NCI-H446 (cell line): ENCODE measurements at regions not wholly inside any gene's neighbourhood (a gene's known extent, or its start where the extent isn't known, plus 50 kb on each side); places are given as distances from the start of the nearest gene placed in this dataset.

Experiments used
- DNase-seq, 2 experiments: peaks; one replicate each; lab custom pipeline; 2025; lab: John Stamatoyannopoulos, UW

DNA sequence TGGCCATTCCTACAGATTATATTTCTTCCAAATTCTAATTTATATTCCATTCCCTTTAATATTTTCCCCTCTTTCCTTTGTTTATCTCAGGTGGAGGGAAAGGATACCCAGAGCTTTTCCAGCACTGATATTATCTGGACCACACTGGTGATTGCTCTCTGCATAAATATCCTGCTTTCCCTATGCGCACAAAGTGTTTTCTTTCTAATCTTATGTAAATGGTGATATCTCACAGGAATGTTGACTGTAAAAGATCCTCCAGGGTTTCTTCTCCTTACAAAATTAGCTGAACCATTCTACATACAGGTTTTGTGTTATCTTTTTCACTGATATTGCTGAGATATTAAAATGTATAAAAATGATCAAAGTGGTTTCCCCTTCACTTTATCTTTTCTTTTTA is 59.1 kb upstream of the GALNT13 start:
- DNase-seq, result no peak

DNA sequence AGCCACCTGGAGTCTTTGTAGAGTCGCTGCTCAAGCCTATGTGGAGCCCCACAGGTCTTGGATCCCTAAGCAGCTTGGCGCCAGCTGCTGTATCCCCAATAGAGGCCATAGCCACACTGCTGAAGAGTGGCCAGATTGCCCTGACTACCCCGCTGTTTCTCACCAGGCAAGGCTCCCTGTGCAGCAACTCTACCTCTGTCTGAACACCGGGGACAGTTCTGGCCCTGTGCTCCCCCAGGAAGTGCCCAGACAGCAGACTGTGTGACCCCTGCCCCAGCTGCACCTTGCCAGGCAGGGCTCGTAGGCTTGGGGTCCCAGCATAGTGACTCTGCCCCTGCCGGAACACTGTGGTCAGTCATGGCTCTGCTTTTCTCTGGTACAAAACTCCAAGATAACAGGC is 53.5 kb upstream of the GALNT13 start:
- DNase-seq, result no peak

DNA sequence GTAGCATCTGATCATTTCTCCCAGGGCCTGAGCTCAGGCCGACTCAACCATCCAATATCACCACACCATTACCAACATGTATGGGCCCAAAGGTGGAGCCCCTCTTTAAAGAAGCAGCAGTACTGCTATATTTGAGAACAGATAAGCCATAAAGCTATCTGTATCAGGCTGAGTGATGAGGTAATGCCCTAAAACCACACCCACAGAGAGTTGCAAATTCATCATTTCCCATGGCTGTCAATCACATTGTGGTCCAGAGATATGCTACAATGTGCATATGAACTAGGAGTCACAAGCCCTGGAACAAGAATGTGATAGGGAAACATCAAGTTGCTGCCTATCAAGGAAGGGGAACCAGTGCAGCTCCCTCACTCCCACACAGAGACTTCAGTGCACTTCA is 52.6 kb upstream of the GALNT13 start:
- DNase-seq, result no peak

DNA sequence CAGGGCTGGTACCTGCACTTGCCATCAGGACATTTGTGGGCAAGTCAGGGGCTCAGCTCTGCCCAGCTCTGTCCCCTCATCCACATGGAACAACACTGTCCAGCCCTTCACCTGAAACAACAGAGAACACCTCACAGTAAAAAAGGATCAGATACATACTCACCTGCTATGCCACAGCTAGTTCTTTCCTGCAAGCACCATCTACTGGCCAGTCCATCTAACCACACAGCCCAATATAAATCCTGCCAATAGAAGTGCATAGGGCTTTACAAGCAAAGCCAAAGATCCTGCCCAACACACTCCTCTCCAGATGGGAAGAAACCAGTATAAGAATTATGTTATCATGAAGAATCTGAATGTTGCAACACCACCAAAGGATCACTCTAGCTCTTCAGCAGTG is 52.2 kb upstream of the GALNT13 start:
- peak in 1 of 2 experiments; percentile 5 for DNase-seq
